NCI-H82 treated with DMSO at 0.1 percent for 48 hours (cell line): ENCODE measurements at regions not wholly inside any gene's neighbourhood (a gene's known extent, or its start where the extent isn't known, plus 50 kb on each side); places are given as distances from the start of the nearest gene placed in this dataset.
"Not testable (repeated sequence)": the region's sequence is repeated elsewhere in the genome, so short reads cannot be mapped to it uniquely, and the experiment has no call there.

ENCODE experiments used
- DNase-seq: peaks from one replicate; lab custom pipeline; 2025; ENCODE audit not compliant: unreplicated experiment; lab: John Stamatoyannopoulos, UW

- no peak for DNase-seq
Measured at GRCh38 chr1:199184180-199184579, 545.3 kb downstream of the PTPRC start.

GRCh38 chr1:199194862-199195261 is 556.0 kb downstream of the PTPRC start:
- DNase-seq: no peak

GRCh38 chr1:199197695-199198094 is 558.9 kb downstream of the PTPRC start:
- DNase-seq: no peak

GRCh38 chr1:199202331-199202730 is 563.5 kb downstream of the PTPRC start:
- no peak for DNase-seq

GRCh38 chr1:199204231-199204630 is 565.4 kb downstream of the PTPRC start:
- no peak for DNase-seq

GRCh38 chr1:199205740-199206441 is 567.1 kb downstream of the PTPRC start:
- no peak for DNase-seq

- no peak for DNase-seq
Measured at GRCh38 chr1:199208847-199209246, 570.0 kb downstream of the PTPRC start.

GRCh38 chr1:199218065-199218464 is 579.2 kb downstream of the PTPRC start:
- no peak for DNase-seq

- no peak for DNase-seq
Measured at GRCh38 chr1:199218533-199218932, 579.7 kb downstream of the PTPRC start.

- DNase-seq: no peak
Measured at GRCh38 chr1:199220031-199220430, 581.2 kb downstream of the PTPRC start.

GRCh38 chr1:199221371-199222150 is 582.7 kb downstream of the PTPRC start:
- DNase-seq: no peak

- no peak for DNase-seq
Measured at GRCh38 chr1:199223936-199224335, 585.1 kb downstream of the PTPRC start.

- DNase-seq: no peak
Measured at GRCh38 chr1:199226163-199226562, 587.3 kb downstream of the PTPRC start.

- no peak for DNase-seq
Measured at GRCh38 chr1:199242147-199242546, 603.3 kb downstream of the PTPRC start.

- no peak for DNase-seq
Measured at GRCh38 chr1:199242601-199243000, 603.8 kb downstream of the PTPRC start.

- DNase-seq: no peak
Measured at GRCh38 chr1:199243423-199244061, 604.7 kb downstream of the PTPRC start.

- DNase-seq: no peak
Measured at GRCh38 chr1:199245946-199246345, 607.1 kb downstream of the PTPRC start.

GRCh38 chr1:199246716-199247115 is 607.9 kb downstream of the PTPRC start:
- no peak for DNase-seq

- no peak for DNase-seq
Measured at GRCh38 chr1:199247891-199248290, 609.1 kb downstream of the PTPRC start.

- DNase-seq: not testable (repeated sequence)
Measured at GRCh38 chr1:199254040-199254439, 615.2 kb downstream of the PTPRC start.

GRCh38 chr1:199261328-199261727 is 622.5 kb downstream of the PTPRC start:
- no peak for DNase-seq

GRCh38 chr1:199264283-199264682 is 625.4 kb downstream of the PTPRC start:
- no peak for DNase-seq
